HepG2 (cell line): ENCODE measurements at regions not wholly inside any gene's neighbourhood (a gene's known extent, or its start where the extent isn't known, plus 50 kb on each side); places are given as distances from the start of the nearest gene placed in this dataset.

Experiments used
- CTCF ChIP-seq: sonication (generic); formaldehyde crosslinking; IDR thresholded peaks from 2 replicates; pipeline ENCODE4 v1.5.0; 2020; ENCODE audit warnings: mild to moderate bottlenecking, missing genetic modification reagents, moderate library complexity
- EP300 ChIP-seq, 3 experiments: sonication (generic) in 1 of 3; formaldehyde crosslinking in 1 of 3; IDR thresholded peaks; 2 replicates each; pipeline versions ENCODE4 v1.5.1 to v1.6.1; 2011 to 2020; ENCODE audit warnings: low read depth in 2 of 3, low read length in 2 of 3, borderline replicate concordance in 1 of 3, improper control_type of control experiment in 1 of 3, mild to moderate bottlenecking in 1 of 3, missing genetic modification reagents in 1 of 3, moderate library complexity in 1 of 3
- GLI4 ChIP-seq: sonication (generic); formaldehyde crosslinking; IDR thresholded peaks from 2 replicates; pipeline ENCODE4 v1.5.1; 2020; ENCODE audit warnings: missing genetic modification reagents, mild to moderate bottlenecking, moderate library complexity, borderline replicate concordance
- MIXL1 ChIP-seq: IDR thresholded peaks from 2 replicates; pipeline ENCODE4 v1.6.1; 2016
- RAD51 ChIP-seq: fragments of 450-650 bp; IDR thresholded peaks from 2 replicates; pipeline ENCODE4 v1.6.1; 2016; ENCODE audit warnings: borderline replicate concordance
- STAG1 ChIP-seq: sonication (generic); formaldehyde crosslinking; IDR thresholded peaks from 2 replicates; pipeline ENCODE4 v1.4.0; 2020; ENCODE audit warnings: missing genetic modification reagents
- ZNF124 ChIP-seq: sonication (generic); formaldehyde crosslinking; IDR thresholded peaks from 2 replicates; pipeline ENCODE4 v1.4.0; 2020; ENCODE audit warnings: missing genetic modification reagents
- ZNF292 ChIP-seq: sonication (generic); formaldehyde crosslinking; IDR thresholded peaks from 2 replicates; pipeline ENCODE4 v1.8.1; 2022; ENCODE audit warnings: mild to moderate bottlenecking, low read depth, missing genetic modification reagents, borderline replicate concordance

- TF ChIP-seq GLI4: no peak
- no peak for TF ChIP-seq RAD51
- no peak for TF ChIP-seq STAG1 (CRISPR knock-in tag)
- no peak for TF ChIP-seq EP300 (IDR thresholded peaks at IDR 0.05; ENCODE audit: low read depth in 2 of 2, low read length in 2 of 2)
- TF ChIP-seq EP300 (CRISPR knock-in tag; IDR thresholded peaks at IDR 0.05; ENCODE audit: borderline replicate concordance): no peak
- no peak for TF ChIP-seq MIXL1 (CRISPR knock-in tag)
- no peak for TF ChIP-seq ZNF292 (CRISPR knock-in tag)
- TF ChIP-seq ZNF124: no peak
- TF ChIP-seq CTCF (CRISPR knock-in tag): no peak
These were observed 95.8 kb upstream of the PLCB4 start for GRCh38 chr20:8972963-8973705.
